ENCODE measurements at regions not wholly inside any gene's neighbourhood (a gene's known extent, or its start where the extent isn't known, plus 50 kb on each side); places are given as distances from the start of the nearest gene placed in this dataset.
"Not testable (repeated sequence)": the region's sequence is repeated elsewhere in the genome, so short reads cannot be mapped to it uniquely, and the experiment has no call there.

GRCh38 chr18:14392604-14393003 is 150.8 kb downstream of the POTEC start:
- not testable (repeated sequence) for TF ChIP-seq CTCF (IDR thresholded peaks at IDR 0.05; ENCODE audit: insufficient read depth, low read length, poor library complexity, severe bottlenecking); EZH2phosphoT487 (conservative IDR thresholded peaks at IDR 0.05; ENCODE audit: low read length)
